ENCODE measurements at regions not wholly inside any gene's neighbourhood (a gene's known extent, or its start where the extent isn't known, plus 50 kb on each side); places are given as distances from the start of the nearest gene placed in this dataset.

- no peak for TF ChIP-seq CTCF (IDR thresholded peaks at IDR 0.05; ENCODE audit: borderline replicate concordance, control extremely low read depth, extremely low read depth, insufficient read depth, missing control alignments)
- in situ Hi-C loops (cut with MboI; ENCODE audit: low sequenced_read_pairs, unreplicated experiment), result no loop called here
- no peak for DNase-seq (ENCODE audit: low spot score)
Observed at GRCh38 chr1:62917314-62917713, 133.4 kb downstream of the ATG4C start.

DNA sequence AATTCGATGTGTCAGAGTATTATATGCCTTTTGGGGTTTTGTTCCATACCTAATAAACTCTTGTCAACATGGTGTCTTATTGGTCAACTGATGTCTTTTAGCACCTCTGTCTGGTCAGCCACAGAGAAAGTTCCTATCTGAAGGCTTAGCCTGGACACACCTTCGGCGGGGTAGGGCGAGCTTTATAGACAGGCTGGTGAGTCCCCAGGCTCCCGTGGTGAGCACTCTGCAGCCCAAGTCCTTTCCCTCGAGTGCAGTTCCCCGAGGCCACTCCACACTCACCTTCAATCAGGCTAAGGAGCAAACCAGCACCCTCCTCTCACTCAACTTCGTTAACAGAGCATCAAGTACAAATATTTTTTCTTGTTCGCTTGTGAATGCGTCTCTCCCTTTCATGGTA is 133.9 kb downstream of the ATG4C start:
- in situ Hi-C loops (cut with MboI; ENCODE audit: low sequenced_read_pairs, unreplicated experiment), result no loop called here
- no peak for TF ChIP-seq CTCF (IDR thresholded peaks at IDR 0.05; ENCODE audit: borderline replicate concordance, control extremely low read depth, extremely low read depth, insufficient read depth, missing control alignments)
- no peak for DNase-seq (ENCODE audit: low spot score)

GRCh38 chr1:62918700-62919099 is 134.8 kb downstream of the ATG4C start:
- TF ChIP-seq CTCF (IDR thresholded peaks at IDR 0.05; ENCODE audit: borderline replicate concordance, control extremely low read depth, extremely low read depth, insufficient read depth, missing control alignments), result no peak
- no peak for DNase-seq (ENCODE audit: low spot score)
- in situ Hi-C loops (cut with MboI; ENCODE audit: low sequenced_read_pairs, unreplicated experiment), result no loop called here

- no peak for DNase-seq (ENCODE audit: low spot score)
- in situ Hi-C loops (cut with MboI; ENCODE audit: low sequenced_read_pairs, unreplicated experiment), result no loop called here
- TF ChIP-seq CTCF (IDR thresholded peaks at IDR 0.05; ENCODE audit: borderline replicate concordance, control extremely low read depth, extremely low read depth, insufficient read depth, missing control alignments), result no peak
Observed at GRCh38 chr1:62922006-62922405, 138.1 kb downstream of the ATG4C start.

- in situ Hi-C loops (cut with MboI; ENCODE audit: low sequenced_read_pairs, unreplicated experiment), result no loop called here
- TF ChIP-seq CTCF (IDR thresholded peaks at IDR 0.05; ENCODE audit: borderline replicate concordance, control extremely low read depth, extremely low read depth, insufficient read depth, missing control alignments), result no peak
- DNase-seq (ENCODE audit: low spot score), result no peak
Observed at GRCh38 chr1:62924983-62925790, 141.3 kb downstream of the ATG4C start.

DNA sequence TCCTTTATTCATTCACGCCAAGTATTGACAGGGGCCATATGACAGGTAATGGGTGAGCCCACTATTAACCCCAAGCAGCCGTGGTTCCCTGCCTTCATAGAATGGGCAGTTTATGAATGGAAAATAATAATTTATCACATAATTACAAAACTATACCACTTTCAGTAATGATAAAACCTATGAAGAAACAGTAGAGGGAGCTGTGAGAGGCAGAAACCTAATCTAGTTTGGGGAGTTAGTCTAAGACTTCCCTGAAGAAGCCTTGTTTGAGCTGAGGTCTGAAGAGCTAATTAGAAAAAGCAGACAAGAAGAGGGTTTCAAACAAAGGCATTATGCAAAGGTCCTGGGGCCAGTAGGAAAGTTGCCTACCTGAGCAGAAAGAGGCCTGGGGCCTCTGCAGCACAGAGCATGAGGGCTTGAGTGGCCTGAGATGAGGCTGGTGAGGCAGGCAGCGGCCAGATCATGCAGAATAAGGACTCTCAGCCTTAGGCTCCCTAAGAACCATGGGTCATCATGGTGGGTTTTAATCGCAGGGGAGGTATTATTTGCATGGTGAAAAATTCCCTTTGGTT is 142.8 kb downstream of the ATG4C start:
- no peak for DNase-seq (ENCODE audit: low spot score)
- in situ Hi-C loops (cut with MboI; ENCODE audit: low sequenced_read_pairs, unreplicated experiment), result no loop called here
- TF ChIP-seq CTCF (IDR thresholded peaks at IDR 0.05; ENCODE audit: borderline replicate concordance, control extremely low read depth, extremely low read depth, insufficient read depth, missing control alignments), result no peak

All from GM13976 (cell line).